ENCODE measurements at regions not wholly inside any gene's neighbourhood (a gene's known extent, or its start where the extent isn't known, plus 50 kb on each side); places are given as distances from the start of the nearest gene placed in this dataset.

- TF ChIP-seq CTCF (IDR thresholded peaks at IDR 0.05) = no peak
- no peak for TF ChIP-seq POLR2AphosphoS5 (IDR thresholded peaks at IDR 0.05; ENCODE audit: low read depth, low read length)
- TF ChIP-seq SIN3A (IDR thresholded peaks at IDR 0.05; ENCODE audit: borderline replicate concordance, insufficient read depth, low read depth, low read length) = no peak
- no peak for TF ChIP-seq REST (IDR thresholded peaks at IDR 0.05; ENCODE audit: insufficient read depth in 1 of 2, low read depth in 2 of 2, low read length in 1 of 2)
Observed at GRCh38 chr3:184450547-184450946, 70.7 kb downstream of the CHRD start.
